Psoas muscle (tissue), 7 donors: ENCODE measurements at regions not wholly inside any gene's neighbourhood (a gene's known extent, or its start where the extent isn't known, plus 50 kb on each side); places are given as distances from the start of the nearest gene placed in this dataset.

Experiments used
- ATAC-seq, 4 donors: fragments of 200-7000 bp; cut with Tn5 transposase; one replicate each; pipeline ENCODE4 v1.9.1; 2020; ENCODE audit warnings: moderate library complexity in 3 of 4, mild to moderate bottlenecking in 2 of 4
- DNase-seq, 2 donors: peaks; one replicate each; pipeline ENCODE4 v3.0.0-alpha.2; 2020
- H3K27ac ChIP-seq: fragments of 200-600 bp; one replicate; pipeline ENCODE4 v1.8.0; 2022
- H3K27me3 ChIP-seq, 3 donors: fragments of 200-600 bp in 1 of 3; one replicate each; pipeline versions ENCODE4 v1.6.1 to v1.8.0; 2013 to 2022; ENCODE audit warnings: low read length in 2 of 3, mild to moderate bottlenecking in 2 of 3, moderate library complexity in 1 of 3; ENCODE audit not compliant: insufficient read depth in 3 of 3
- H3K36me3 ChIP-seq, 2 donors: fragments of 200-600 bp in 1 of 2; one replicate each; pipeline versions ENCODE4 v1.6.1 to v1.8.0; 2013 to 2022; ENCODE audit warnings: low read depth in 1 of 2, mild to moderate bottlenecking in 1 of 2, moderate library complexity in 1 of 2; ENCODE audit not compliant: insufficient read depth in 1 of 2
- H3K4me1 ChIP-seq: fragments of 200-600 bp; one replicate; pipeline ENCODE4 v1.8.0; 2022
- H3K4me3 ChIP-seq: fragments of 200-600 bp; one replicate; pipeline ENCODE4 v1.8.0; 2022; ENCODE audit warnings: mild to moderate bottlenecking
- H3K9me3 ChIP-seq: fragments of 200-600 bp; one replicate; pipeline ENCODE4 v1.8.0; 2022
- WGBS, 3 donors: extraction: QIAGEN DNeasy Blood & Tissue Kit; methylation state at CpG; one replicate each; pipeline versions ENCODE4 v1.1.6 to v1.1.7; 2013; 5-methylcytosine and 5-hydroxymethylcytosine counted together
- intact Hi-C, 2 donors: fragments of 100-400 bp; cut with DNase I; formaldehyde crosslinking; loops; one replicate each; pipeline versions ENCODE4 v1.11.0 to v1.14.2; 2022
- TF ChIP-seq, protein P1 (sequence below): fragments of 200-600 bp; IDR thresholded peaks from one replicate; pipeline ENCODE4 v1.8.0; 2022; ENCODE audit warnings: antibody characterized with exemption
- donor health status: healthy with polysubstance abuse.
- donor health status: DM: no; HTN: no; CAD: no; lungs with moderate emphysema.
- donor health status: Bipolar disorder and iron deficiency.
- donor health status: healthy.
- donor health status: DM: yes; HTN: yes; CAD: no.
- donor health status: DM: no; HTN: no; CAD: no.
- donor health status: DM: yes; HTN: yes; CAD: no.

- no peaks in the 10 kb centered on the region for H3K36me3 ChIP-seq
- H3K27ac ChIP-seq, result no peak overlapping the region
- intact Hi-C loops, result no loop called here
- H3K9me3 ChIP-seq, result peaks cover 5% of the 10 kb centered on the region
- H3K4me1 ChIP-seq, result no peaks in the 10 kb centered on the region
- TF ChIP-seq, protein P1, sequence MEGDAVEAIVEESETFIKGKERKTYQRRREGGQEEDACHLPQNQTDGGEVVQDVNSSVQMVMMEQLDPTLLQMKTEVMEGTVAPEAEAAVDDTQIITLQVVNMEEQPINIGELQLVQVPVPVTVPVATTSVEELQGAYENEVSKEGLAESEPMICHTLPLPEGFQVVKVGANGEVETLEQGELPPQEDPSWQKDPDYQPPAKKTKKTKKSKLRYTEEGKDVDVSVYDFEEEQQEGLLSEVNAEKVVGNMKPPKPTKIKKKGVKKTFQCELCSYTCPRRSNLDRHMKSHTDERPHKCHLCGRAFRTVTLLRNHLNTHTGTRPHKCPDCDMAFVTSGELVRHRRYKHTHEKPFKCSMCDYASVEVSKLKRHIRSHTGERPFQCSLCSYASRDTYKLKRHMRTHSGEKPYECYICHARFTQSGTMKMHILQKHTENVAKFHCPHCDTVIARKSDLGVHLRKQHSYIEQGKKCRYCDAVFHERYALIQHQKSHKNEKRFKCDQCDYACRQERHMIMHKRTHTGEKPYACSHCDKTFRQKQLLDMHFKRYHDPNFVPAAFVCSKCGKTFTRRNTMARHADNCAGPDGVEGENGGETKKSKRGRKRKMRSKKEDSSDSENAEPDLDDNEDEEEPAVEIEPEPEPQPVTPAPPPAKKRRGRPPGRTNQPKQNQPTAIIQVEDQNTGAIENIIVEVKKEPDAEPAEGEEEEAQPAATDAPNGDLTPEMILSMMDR, result no peak
- ATAC-seq, result no peak
- no peak for DNase-seq
- no peaks in the 10 kb centered on the region for H3K27me3 ChIP-seq
- no peak overlapping the region for H3K4me3 ChIP-seq
- 46 to 55% (median 48%) methylated on average over 6 of the region's 6 CpGs for WGBS, 3 donors
These were observed 383.0 kb downstream of the PCNX1 start for GRCh38 chr14:71290301-71290700.

DNA sequence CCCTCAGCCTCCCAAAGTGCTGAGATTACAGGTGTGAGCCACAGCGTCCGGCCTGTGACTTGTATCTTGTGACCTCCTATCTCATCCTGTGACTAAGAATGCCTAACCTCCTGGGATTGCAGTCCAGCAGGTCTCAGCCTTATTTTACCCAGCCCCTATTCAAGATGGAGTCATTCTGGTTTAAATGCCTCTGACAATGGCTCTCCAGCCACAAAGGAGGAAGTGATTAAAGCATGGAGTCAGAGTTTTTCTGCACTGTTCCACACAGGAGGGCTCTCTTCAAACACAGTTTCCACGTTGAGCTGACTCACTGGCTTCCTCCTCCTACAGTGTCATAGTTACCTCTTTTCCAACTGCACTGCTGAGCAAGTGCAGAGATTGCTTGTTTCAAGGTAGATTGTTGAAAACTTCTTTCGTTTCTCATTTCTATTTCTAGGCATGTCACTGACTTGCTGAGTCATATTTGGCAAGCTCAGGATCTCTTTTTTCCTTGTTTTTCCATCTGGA is 383.8 kb downstream of the PCNX1 start:
- intact Hi-C loops, result no loop called here
- Histone ChIP-seq H3K27ac (no peak overlapping the region), H3K9me3 (peaks cover 5% of the 10 kb centered on the region), H3K4me3 (no peak overlapping the region), H3K27me3 (no peaks in the 10 kb centered on the region), H3K36me3 (no peaks in the 10 kb centered on the region), H3K4me1 (no peaks in the 10 kb centered on the region)
- TF ChIP-seq, protein P1, result no peak
- 54 to 59% (median 54%) methylated on average over 4 of the region's 4 CpGs for WGBS, 3 donors
- ATAC-seq (no peak), DNase-seq (no peak)

- Histone ChIP-seq H3K27ac (no peak overlapping the region), H3K4me1 (no peaks in the 10 kb centered on the region), H3K36me3 (no peaks in the 10 kb centered on the region), H3K4me3 (no peak overlapping the region), H3K27me3 (no peaks in the 10 kb centered on the region), H3K9me3 (peaks cover 5% of the 10 kb centered on the region)
- no peak for DNase-seq
- ATAC-seq, result no peak
- TF ChIP-seq, protein P1, result no peak
- intact Hi-C loops, result no loop called here
These were observed 388.9 kb downstream of the PCNX1 start for GRCh38 chr14:71296184-71296583.

- TF ChIP-seq, protein P1, result no peak
- intact Hi-C loops, result no loop called here
- H3K27me3 ChIP-seq, result no peaks in the 10 kb centered on the region
- H3K4me3 ChIP-seq, result no peak overlapping the region
- H3K4me1 ChIP-seq, result no peaks in the 10 kb centered on the region
- H3K9me3 ChIP-seq, result no peaks in the 10 kb centered on the region
- H3K36me3 ChIP-seq, result no peaks in the 10 kb centered on the region
- WGBS, 3 donors, result 66 to 72% (median 67%) methylated on average over 5 of the region's 5 CpGs
- no peak for DNase-seq
- no peak for ATAC-seq
- H3K27ac ChIP-seq, result no peak overlapping the region
These were observed 393.5 kb downstream of the PCNX1 start for GRCh38 chr14:71300566-71301330.

- TF ChIP-seq, protein P1, result no peak
- ATAC-seq (no peak), DNase-seq (no peak)
- intact Hi-C loops, result no loop called here
- no peaks in the 10 kb centered on the region for H3K4me1 ChIP-seq
- H3K36me3 ChIP-seq, result no peaks in the 10 kb centered on the region
- H3K27ac ChIP-seq, result no peak overlapping the region
- WGBS, 3 donors, result 76 to 89% (median 82%) methylated on average over 2 of the region's 2 CpGs
- no peaks in the 10 kb centered on the region for H3K9me3 ChIP-seq
- no peak overlapping the region for H3K4me3 ChIP-seq
- no peaks in the 10 kb centered on the region for H3K27me3 ChIP-seq
These were observed 394.4 kb downstream of the PCNX1 start for GRCh38 chr14:71301611-71302010.
